SK-N-SH treated with all-trans-retinoic acid at 6 μM for 48 hours (cell line): ENCODE measurements at regions not wholly inside any gene's neighbourhood (a gene's known extent, or its start where the extent isn't known, plus 50 kb on each side); places are given as distances from the start of the nearest gene placed in this dataset.
"Not testable (repeated sequence)": the region's sequence is repeated elsewhere in the genome, so short reads cannot be mapped to it uniquely, and the experiment has no call there.

Experiments
- ATAC-seq: fragments of 200-7000 bp; cut with Tn5 transposase; 3 replicates; pipeline ENCODE4 v1.9.1; 2020; ENCODE audit warnings: mild to moderate bottlenecking, moderate library complexity
- ARNTL ChIP-seq: fragments of 450-650 bp; formaldehyde crosslinking; IDR thresholded peaks from 2 replicates; pipeline ENCODE4 v1.5.0; 2020; ENCODE audit warnings: low read depth, mild to moderate bottlenecking, moderate library complexity, borderline replicate concordance
- BACH2 ChIP-seq: fragments of 250-450 bp; sonication (Bioruptor Pico); IDR thresholded peaks from 2 replicates; pipeline ENCODE4 v1.9.0; 2021; ENCODE audit warnings: mild to moderate bottlenecking, borderline replicate concordance
- CREB5 ChIP-seq: fragments of 250-450 bp; sonication (Bioruptor Pico); IDR thresholded peaks from 2 replicates; pipeline ENCODE4 v1.5.1; 2020; ENCODE audit warnings: low read depth, mild to moderate bottlenecking, moderate library complexity
- CSDC2 ChIP-seq: fragments of 250-450 bp; sonication (Bioruptor Pico); IDR thresholded peaks from 2 replicates; pipeline ENCODE4 v1.5.0; 2020; ENCODE audit warnings: mild to moderate bottlenecking, moderate library complexity
- CSRNP3 ChIP-seq: fragments of 250-450 bp; sonication (Bioruptor Pico); IDR thresholded peaks from 2 replicates; pipeline ENCODE4 v1.5.1; 2021; ENCODE audit warnings: mild to moderate bottlenecking, moderate library complexity
- GLIS3 ChIP-seq: fragments of 250-450 bp; sonication (Bioruptor Pico); IDR thresholded peaks from 2 replicates; pipeline ENCODE4 v1.5.0; 2020; ENCODE audit warnings: mild to moderate bottlenecking, moderate library complexity
- ISL1 ChIP-seq: fragments of 250-450 bp; sonication (Bioruptor Pico); IDR thresholded peaks from 2 replicates; pipeline ENCODE4 v2.1.2; 2022; ENCODE audit warnings: mild to moderate bottlenecking, moderate library complexity
- OSR1 ChIP-seq: fragments of 250-450 bp; sonication (Bioruptor Pico); IDR thresholded peaks from 2 replicates; pipeline ENCODE4 v1.8.0; 2022; ENCODE audit warnings: moderate library complexity, mild to moderate bottlenecking, inconsistent platforms
- PPARA ChIP-seq: fragments of 250-450 bp; sonication (Bioruptor Pico); IDR thresholded peaks from 2 replicates; pipeline ENCODE4 v1.5.0; 2020; ENCODE audit warnings: mild to moderate bottlenecking, borderline replicate concordance
- RARB ChIP-seq: fragments of 250-450 bp; sonication (Bioruptor Pico); IDR thresholded peaks from 2 replicates; pipeline ENCODE4 v1.8.0; 2021; ENCODE audit warnings: mild to moderate bottlenecking, moderate library complexity
- SNAI2 ChIP-seq: fragments of 250-450 bp; sonication (Bioruptor Pico); IDR thresholded peaks from 2 replicates; pipeline ENCODE4 v1.5.0; 2020; ENCODE audit warnings: mild to moderate bottlenecking, moderate library complexity
- TCF4 ChIP-seq: fragments of 250-450 bp; sonication (Bioruptor Pico); IDR thresholded peaks from 2 replicates; pipeline ENCODE4 v1.8.0; 2021; ENCODE audit warnings: mild to moderate bottlenecking, moderate library complexity, borderline replicate concordance
- TOX ChIP-seq: fragments of 250-450 bp; sonication (Bioruptor Pico); IDR thresholded peaks from 2 replicates; pipeline ENCODE4 v1.8.0; 2021; ENCODE audit warnings: mild to moderate bottlenecking, moderate library complexity, borderline replicate concordance
- TSHZ2 ChIP-seq: fragments of 250-450 bp; sonication (Bioruptor Pico); IDR thresholded peaks from 2 replicates; pipeline ENCODE4 v1.5.0; 2020; ENCODE audit warnings: mild to moderate bottlenecking, moderate library complexity
- ZC3H10 ChIP-seq: fragments of 250-450 bp; sonication (Bioruptor Pico); IDR thresholded peaks from 2 replicates; pipeline ENCODE4 v1.5.1; 2021; ENCODE audit warnings: mild to moderate bottlenecking, moderate library complexity
- ZFP3 ChIP-seq: fragments of 250-450 bp; sonication (Bioruptor Pico); IDR thresholded peaks from 2 replicates; pipeline ENCODE4 v1.5.0; 2020; ENCODE audit warnings: mild to moderate bottlenecking, moderate library complexity
- ZNF565 ChIP-seq: fragments of 450-650 bp; formaldehyde crosslinking; conservative IDR thresholded peaks from 2 replicates; pipeline ENCODE4 v1.5.0; 2020; ENCODE audit warnings: low read depth, mild to moderate bottlenecking, moderate library complexity
- ZNF70 ChIP-seq: fragments of 450-650 bp; formaldehyde crosslinking; IDR thresholded peaks from 2 replicates; pipeline ENCODE4 v1.5.0; 2020; ENCODE audit warnings: mild to moderate bottlenecking, moderate library complexity
- ZNF8 ChIP-seq: fragments of 450-650 bp; formaldehyde crosslinking; IDR thresholded peaks from 2 replicates; pipeline ENCODE4 v1.5.0; 2020; ENCODE audit warnings: mild to moderate bottlenecking, moderate library complexity
- TF ChIP-seq, protein P1 (sequence below): fragments of 250-450 bp; sonication (Bioruptor Pico); IDR thresholded peaks from 2 replicates; pipeline ENCODE4 v1.8.0; 2020; ENCODE audit warnings: mild to moderate bottlenecking, moderate library complexity, borderline replicate concordance
- TF ChIP-seq, protein P2 (sequence below): fragments of 250-450 bp; sonication (Bioruptor Pico); IDR thresholded peaks from 2 replicates; pipeline ENCODE4 v1.8.0; 2021; ENCODE audit warnings: low read depth, mild to moderate bottlenecking, moderate library complexity, borderline replicate concordance

DNA sequence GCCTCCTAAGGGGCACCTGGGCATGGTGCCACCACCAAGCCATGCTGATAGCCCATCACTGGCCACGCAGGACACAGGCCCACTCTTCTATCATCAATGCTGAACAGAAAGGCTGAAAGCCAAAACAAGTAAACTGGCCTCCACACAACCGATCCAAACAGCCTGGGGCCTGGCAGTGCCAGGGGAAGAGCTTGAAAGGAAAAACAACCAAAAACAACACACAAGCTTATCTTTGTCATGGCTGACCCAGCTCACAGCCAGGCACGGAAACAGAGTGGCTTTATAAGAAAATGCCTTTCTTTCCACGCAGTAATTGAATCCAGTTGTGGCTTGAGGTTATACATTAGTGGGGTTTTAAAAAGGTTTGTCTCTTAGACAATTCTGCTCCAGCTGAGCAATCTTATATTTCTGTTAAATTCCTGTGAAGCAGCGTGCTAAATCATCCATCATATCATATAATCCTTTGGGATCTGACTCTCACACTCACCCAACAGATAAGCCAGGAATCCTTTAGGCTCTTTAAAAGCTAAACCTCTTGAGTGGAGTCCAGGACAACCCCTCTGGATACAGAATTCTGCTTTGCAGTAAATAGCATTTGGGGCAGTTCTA, 65.4 kb upstream of the SLC22A16 start:
- TF ChIP-seq CREB5 (no peak), GLIS3 (CRISPR knock-in tag) (no peak), CSDC2 (CRISPR knock-in tag) (no peak), ZNF70 (CRISPR knock-in tag) (no peak), CSRNP3 (CRISPR knock-in tag) (no peak), ZC3H10 (CRISPR knock-in tag) (no peak), ARNTL (no peak), TOX (CRISPR knock-in tag) (no peak), SNAI2 (CRISPR knock-in tag) (no peak), RARB (CRISPR knock-in tag) (no peak), TCF4 (CRISPR knock-in tag) (no peak), ISL1 (CRISPR knock-in tag) (no peak; the same call in 1 of the 2 replicates), TSHZ2 (CRISPR knock-in tag) (no peak), BACH2 (CRISPR knock-in tag) (no peak), ZNF565 (CRISPR knock-in tag) (no peak), OSR1 (no peak)
- TF ChIP-seq, protein P1, sequence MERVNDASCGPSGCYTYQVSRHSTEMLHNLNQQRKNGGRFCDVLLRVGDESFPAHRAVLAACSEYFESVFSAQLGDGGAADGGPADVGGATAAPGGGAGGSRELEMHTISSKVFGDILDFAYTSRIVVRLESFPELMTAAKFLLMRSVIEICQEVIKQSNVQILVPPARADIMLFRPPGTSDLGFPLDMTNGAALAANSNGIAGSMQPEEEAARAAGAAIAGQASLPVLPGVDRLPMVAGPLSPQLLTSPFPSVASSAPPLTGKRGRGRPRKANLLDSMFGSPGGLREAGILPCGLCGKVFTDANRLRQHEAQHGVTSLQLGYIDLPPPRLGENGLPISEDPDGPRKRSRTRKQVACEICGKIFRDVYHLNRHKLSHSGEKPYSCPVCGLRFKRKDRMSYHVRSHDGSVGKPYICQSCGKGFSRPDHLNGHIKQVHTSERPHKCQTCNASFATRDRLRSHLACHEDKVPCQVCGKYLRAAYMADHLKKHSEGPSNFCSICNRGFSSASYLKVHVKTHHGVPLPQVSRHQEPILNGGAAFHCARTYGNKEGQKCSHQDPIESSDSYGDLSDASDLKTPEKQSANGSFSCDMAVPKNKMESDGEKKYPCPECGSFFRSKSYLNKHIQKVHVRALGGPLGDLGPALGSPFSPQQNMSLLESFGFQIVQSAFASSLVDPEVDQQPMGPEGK: no peak
- TF ChIP-seq, protein P2, sequence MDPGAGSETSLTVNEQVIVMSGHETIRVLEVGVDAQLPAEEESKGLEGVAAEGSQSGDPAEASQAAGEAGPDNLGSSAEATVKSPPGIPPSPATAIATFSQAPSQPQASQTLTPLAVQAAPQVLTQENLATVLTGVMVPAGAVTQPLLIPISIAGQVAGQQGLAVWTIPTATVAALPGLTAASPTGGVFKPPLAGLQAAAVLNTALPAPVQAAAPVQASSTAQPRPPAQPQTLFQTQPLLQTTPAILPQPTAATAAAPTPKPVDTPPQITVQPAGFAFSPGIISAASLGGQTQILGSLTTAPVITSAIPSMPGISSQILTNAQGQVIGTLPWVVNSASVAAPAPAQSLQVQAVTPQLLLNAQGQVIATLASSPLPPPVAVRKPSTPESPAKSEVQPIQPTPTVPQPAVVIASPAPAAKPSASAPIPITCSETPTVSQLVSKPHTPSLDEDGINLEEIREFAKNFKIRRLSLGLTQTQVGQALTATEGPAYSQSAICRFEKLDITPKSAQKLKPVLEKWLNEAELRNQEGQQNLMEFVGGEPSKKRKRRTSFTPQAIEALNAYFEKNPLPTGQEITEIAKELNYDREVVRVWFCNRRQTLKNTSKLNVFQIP: no peak
- ATAC-seq: peak; percentile 27

DNA sequence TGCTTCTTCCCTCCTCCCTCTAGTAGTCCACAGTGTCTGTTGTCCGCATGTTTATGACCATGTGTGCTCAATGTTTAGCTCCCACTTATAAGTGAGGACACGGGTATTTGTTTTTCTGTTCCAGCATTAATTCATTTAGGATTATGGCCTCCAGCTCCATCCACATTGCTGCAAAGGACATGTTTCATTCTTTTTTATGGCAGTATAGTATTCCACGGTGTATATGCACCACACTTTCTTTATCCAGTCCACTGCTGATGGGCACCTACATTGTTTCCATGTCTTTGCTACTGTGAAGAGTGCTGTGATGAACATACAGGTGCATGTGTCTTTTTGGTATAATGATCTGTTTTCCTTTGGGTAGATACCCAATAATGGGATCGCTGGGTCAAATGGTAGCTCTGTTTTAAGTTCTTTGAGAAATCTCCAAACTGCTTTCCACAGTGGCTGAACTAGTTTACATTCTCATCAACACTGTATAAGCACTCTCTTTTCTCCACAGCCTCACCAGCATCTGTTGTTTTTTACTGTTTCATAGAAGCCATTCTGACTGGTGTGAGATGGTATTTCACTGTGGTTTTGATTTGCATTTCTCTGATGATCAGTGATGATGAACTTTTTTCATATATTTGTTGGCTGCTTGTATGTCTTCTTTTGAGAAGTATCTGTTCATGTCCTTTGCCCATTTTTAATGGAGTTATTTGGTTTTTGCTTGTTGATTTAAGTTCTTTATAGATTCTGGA, 63.0 kb upstream of the SLC22A16 start:
- ATAC-seq: not testable (repeated sequence)

- no peak for TF ChIP-seq ZFP3
- no peak for TF ChIP-seq ZNF8 (CRISPR knock-in tag)
- no peak for TF ChIP-seq TSHZ2 (CRISPR knock-in tag)
- TF ChIP-seq PPARA: no peak
- no peak for TF ChIP-seq CSDC2 (CRISPR knock-in tag)
- TF ChIP-seq ZNF565 (CRISPR knock-in tag): no peak
- TF ChIP-seq BACH2 (CRISPR knock-in tag): no peak
- ATAC-seq: no peak
These were observed 62.2 kb upstream of the SLC22A16 start for GRCh38 chr6:110538416-110539160.
